ENCODE measurements at regions not wholly inside any gene's neighbourhood (a gene's known extent, or its start where the extent isn't known, plus 50 kb on each side); places are given as distances from the start of the nearest gene placed in this dataset.
"Not testable (repeated sequence)": the region's sequence is repeated elsewhere in the genome, so short reads cannot be mapped to it uniquely, and the experiment has no call there.

- not testable (repeated sequence) for H3K79me2 ChIP-seq (replicated peaks; ENCODE audit: insufficient read depth); H3K27ac ChIP-seq (ENCODE audit: low read depth); H3K27ac Mint-ChIP-seq; H4K20me1 ChIP-seq (replicated peaks; ENCODE audit: insufficient read depth); DNase-seq (ENCODE audit: low spot score); H3K4me1 Mint-ChIP-seq; H3K36me3 Mint-ChIP-seq (ENCODE audit: low read depth); H3K36me3 ChIP-seq (ENCODE audit: insufficient read depth); H3K9me2 ChIP-seq (ENCODE audit: insufficient read depth); H3F3A ChIP-seq (replicated peaks; ENCODE audit: low read depth); H3K27me3 Mint-ChIP-seq (ENCODE audit: insufficient read depth, low read depth, poor library complexity); H3K27me3 ChIP-seq (ENCODE audit: insufficient read depth); H3K4me3 Mint-ChIP-seq; H2AFZ ChIP-seq; H3K4me2 ChIP-seq; H3K4me3 ChIP-seq; ATAC-seq
- H3K9me3 Mint-ChIP-seq = peaks cover 12% of the 10 kb centered on the region; the same call in 2 of the 3 replicates
- peaks cover 10% of the 10 kb centered on the region; the same call in 1 of the 2 replicates for H3K4me1 ChIP-seq (ENCODE audit: insufficient read depth)
Observed at GRCh38 chr1:188841111-188841696, 1636.5 kb downstream of the BRINP3 start.

GRCh38 chr1:188846468-188846867 lies 1631.2 kb downstream of the BRINP3 start:
- Histone ChIP-seq H3K79me2 (replicated peaks; ENCODE audit: insufficient read depth) (no peaks in the 10 kb centered on the region), H3K36me3 (ENCODE audit: insufficient read depth) (no peaks in the 10 kb centered on the region), H2AFZ (0 out of 2 replicates have a peak overlapping the region, but pooled peaks have one; percentile 9), H3K4me3 (no peak overlapping the region), H3K4me2 (no peak overlapping the region), H4K20me1 (replicated peaks; ENCODE audit: insufficient read depth) (no peaks in the 10 kb centered on the region), H3K4me1 (ENCODE audit: insufficient read depth) (peaks cover 10% of the 10 kb centered on the region; the same call in 1 of the 2 replicates), H3K9me2 (ENCODE audit: insufficient read depth) (no peaks in the 10 kb centered on the region), H3K27me3 (ENCODE audit: insufficient read depth) (no peaks in the 10 kb centered on the region), H3K27ac (ENCODE audit: low read depth) (no peak overlapping the region), H3F3A (replicated peaks; ENCODE audit: low read depth) (no peaks in the 10 kb centered on the region)
- DNase-seq (ENCODE audit: low spot score) (no peak), ATAC-seq (no peak)
- no peak overlapping the region for H3K4me3 Mint-ChIP-seq
- H3K27ac Mint-ChIP-seq = no peak overlapping the region
- peaks cover 2% of the 10 kb centered on the region for H3K27me3 Mint-ChIP-seq (ENCODE audit: insufficient read depth, low read depth, poor library complexity)
- H3K9me3 Mint-ChIP-seq = no peaks in the 10 kb centered on the region
- no peaks in the 10 kb centered on the region for H3K36me3 Mint-ChIP-seq (ENCODE audit: low read depth)
- no peak for TF ChIP-seq REST (IDR thresholded peaks at IDR 0.05; ENCODE audit: unreplicated experiment)
- no peak for TF ChIP-seq JUNB (IDR thresholded peaks at IDR 0.05; ENCODE audit: unreplicated experiment)
- no peak for TF ChIP-seq ZNF462 (CRISPR knock-in tag; IDR thresholded peaks at IDR 0.05)
- TF ChIP-seq NANOG (IDR thresholded peaks at IDR 0.05; ENCODE audit: borderline replicate concordance) = no peak
- no peak for TF ChIP-seq EZH2phosphoT487 (IDR thresholded peaks at IDR 0.05; ENCODE audit: unreplicated experiment)
- TF ChIP-seq POLR2AphosphoS5 (IDR thresholded peaks at IDR 0.05; ENCODE audit: low read depth) = no peak
- TF ChIP-seq CTCF (conservative IDR thresholded peaks at IDR 0.05; ENCODE audit: low read depth in 2 of 2) = no peak
- TF ChIP-seq EZH2 (IDR thresholded peaks at IDR 0.05; ENCODE audit: low read depth, unreplicated experiment) = no peak
- TF ChIP-seq ZNF331 (CRISPR knock-in tag; IDR thresholded peaks at IDR 0.05; ENCODE audit: low read depth) = no peak
- no peak for TF ChIP-seq STAT1 (IDR thresholded peaks at IDR 0.05; ENCODE audit: unreplicated experiment)
- peaks cover 8% of the 10 kb centered on the region for H3K4me1 Mint-ChIP-seq

Data from GM23338 (cell line).